HepG2 (cell line): ENCODE measurements at regions not wholly inside any gene's neighbourhood (a gene's known extent, or its start where the extent isn't known, plus 50 kb on each side); places are given as distances from the start of the nearest gene placed in this dataset.

Experiments used
- CTCF ChIP-seq: sonication (generic); formaldehyde crosslinking; IDR thresholded peaks from 2 replicates; pipeline ENCODE4 v1.5.0; 2020; ENCODE audit warnings: mild to moderate bottlenecking, missing genetic modification reagents, moderate library complexity
- HDAC1 ChIP-seq: sonication (generic); formaldehyde crosslinking; IDR thresholded peaks from 2 replicates; pipeline ENCODE4 v1.5.1; 2020; ENCODE audit warnings: mild to moderate bottlenecking, missing genetic modification reagents
- MEF2D ChIP-seq: sonication (generic); formaldehyde crosslinking; IDR thresholded peaks from 2 replicates; pipeline ENCODE4 v1.5.1; 2020; ENCODE audit warnings: mild to moderate bottlenecking, missing genetic modification reagents
- PBX3 ChIP-seq: sonication (generic); formaldehyde crosslinking; IDR thresholded peaks from 2 replicates; pipeline ENCODE4 v1.8.1; 2023; ENCODE audit warnings: missing genetic modification reagents, inconsistent platforms, borderline replicate concordance
- TAF1 ChIP-seq: sonication (generic); formaldehyde crosslinking; IDR thresholded peaks from 2 replicates; pipeline ENCODE4 v1.4.0; 2020; ENCODE audit warnings: missing genetic modification reagents
- ZNF281 ChIP-seq: sonication (generic); formaldehyde crosslinking; IDR thresholded peaks from 2 replicates; pipeline ENCODE4 v1.4.0; 2020; ENCODE audit warnings: missing genetic modification reagents, borderline replicate concordance
- ZNF747 ChIP-seq: sonication (generic); formaldehyde crosslinking; IDR thresholded peaks from 2 replicates; pipeline ENCODE4 v1.8.1; 2023; ENCODE audit warnings: missing genetic modification reagents, mild to moderate bottlenecking, borderline replicate concordance

- TF ChIP-seq MEF2D (CRISPR knock-in tag) (no peak), ZNF281 (CRISPR knock-in tag) (no peak), HDAC1 (CRISPR knock-in tag) (no peak), PBX3 (CRISPR knock-in tag) (no peak), CTCF (no peak), TAF1 (CRISPR knock-in tag) (no peak), ZNF747 (no peak)
Measured at GRCh38 chr12:87929346-87929745, 99.9 kb downstream of the C12orf50 start.
